ENCODE measurements at regions not wholly inside any gene's neighbourhood (a gene's known extent, or its start where the extent isn't known, plus 50 kb on each side); places are given as distances from the start of the nearest gene placed in this dataset.

GRCh38 chr6:93822434-93823265 lies 403.3 kb upstream of the EPHA7 start:
- DNase-seq, result no peak

- no peak for DNase-seq
Measured at GRCh38 chr6:93821953-93822352, 402.6 kb upstream of the EPHA7 start.

GRCh38 chr6:93820465-93821082 lies 401.2 kb upstream of the EPHA7 start:
- DNase-seq, result no peak

GRCh38 chr6:93819189-93819588 lies 399.8 kb upstream of the EPHA7 start:
- DNase-seq, result no peak

- DNase-seq, result no peak
Measured at GRCh38 chr6:93817937-93818336, 398.6 kb upstream of the EPHA7 start.

GRCh38 chr6:93806409-93807270 lies 387.3 kb upstream of the EPHA7 start:
- no peak for DNase-seq

GRCh38 chr6:93801101-93801847 lies 381.9 kb upstream of the EPHA7 start:
- DNase-seq, result no peak

- no peak for DNase-seq
Measured at GRCh38 chr6:93799226-93799625, 379.9 kb upstream of the EPHA7 start.

GRCh38 chr6:93794166-93794565 lies 374.8 kb upstream of the EPHA7 start:
- DNase-seq, result no peak

GRCh38 chr6:93792746-93793145 lies 373.4 kb upstream of the EPHA7 start:
- DNase-seq, result no peak

- no peak for DNase-seq
Measured at GRCh38 chr6:93790981-93791380, 371.6 kb upstream of the EPHA7 start.

GRCh38 chr6:93789532-93789931 lies 370.2 kb upstream of the EPHA7 start:
- no peak for DNase-seq

GRCh38 chr6:93787841-93788240 lies 368.5 kb upstream of the EPHA7 start:
- no peak for DNase-seq

- DNase-seq, result no peak
Measured at GRCh38 chr6:93786474-93787330, 367.3 kb upstream of the EPHA7 start.

- no peak for DNase-seq
Measured at GRCh38 chr6:93785694-93786030, 366.3 kb upstream of the EPHA7 start.

GRCh38 chr6:93784794-93785693 lies 365.7 kb upstream of the EPHA7 start:
- no peak for DNase-seq

- DNase-seq, result no peak
Measured at GRCh38 chr6:93779086-93779841, 359.9 kb upstream of the EPHA7 start.

- no peak for DNase-seq
Measured at GRCh38 chr6:93759190-93759589, 339.8 kb upstream of the EPHA7 start.

GRCh38 chr6:93751969-93752368 lies 332.6 kb upstream of the EPHA7 start:
- no peak for DNase-seq

GRCh38 chr6:93749930-93750329 lies 330.6 kb upstream of the EPHA7 start:
- DNase-seq, result no peak

Data from CD4-positive, alpha-beta T cell treated with Interleukin-21 for 1 hour (primary cell).